ENCODE measurements at regions not wholly inside any gene's neighbourhood (a gene's known extent, or its start where the extent isn't known, plus 50 kb on each side); places are given as distances from the start of the nearest gene placed in this dataset.

DNA sequence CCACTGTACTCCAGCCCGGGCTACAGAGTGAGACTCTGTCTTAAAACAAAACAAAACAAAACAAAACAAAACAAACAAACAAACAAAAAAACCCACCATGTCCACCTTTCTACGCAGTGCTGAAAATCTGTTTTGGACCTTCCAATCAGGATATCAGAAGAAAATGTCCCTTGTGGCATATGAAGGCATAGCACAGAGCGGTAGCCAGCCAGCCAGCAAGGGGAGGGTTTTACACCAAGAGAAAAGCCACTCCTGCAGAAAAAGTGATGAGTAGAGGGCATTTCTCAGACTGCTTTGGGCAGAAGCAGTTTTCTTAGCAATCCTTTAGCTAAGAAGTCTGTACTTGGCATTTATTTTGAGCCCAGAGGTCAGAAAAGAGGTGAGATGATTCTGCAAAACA lies 612.2 kb downstream of the TYW1 start:
- Mint-ChIP-seq H3K36me3 (ENCODE audit: low read depth) (no peaks in the 10 kb centered on the region), H3K27ac (ENCODE audit: unreplicated experiment) (no peak overlapping the region), H3K4me1 (no peaks in the 10 kb centered on the region), H3K4me3 (no peak overlapping the region), H3K9me3 (peaks cover 8% of the 10 kb centered on the region), H3K27me3 (ENCODE audit: low read depth) (no peaks in the 10 kb centered on the region)
- TF ChIP-seq, protein P1, sequence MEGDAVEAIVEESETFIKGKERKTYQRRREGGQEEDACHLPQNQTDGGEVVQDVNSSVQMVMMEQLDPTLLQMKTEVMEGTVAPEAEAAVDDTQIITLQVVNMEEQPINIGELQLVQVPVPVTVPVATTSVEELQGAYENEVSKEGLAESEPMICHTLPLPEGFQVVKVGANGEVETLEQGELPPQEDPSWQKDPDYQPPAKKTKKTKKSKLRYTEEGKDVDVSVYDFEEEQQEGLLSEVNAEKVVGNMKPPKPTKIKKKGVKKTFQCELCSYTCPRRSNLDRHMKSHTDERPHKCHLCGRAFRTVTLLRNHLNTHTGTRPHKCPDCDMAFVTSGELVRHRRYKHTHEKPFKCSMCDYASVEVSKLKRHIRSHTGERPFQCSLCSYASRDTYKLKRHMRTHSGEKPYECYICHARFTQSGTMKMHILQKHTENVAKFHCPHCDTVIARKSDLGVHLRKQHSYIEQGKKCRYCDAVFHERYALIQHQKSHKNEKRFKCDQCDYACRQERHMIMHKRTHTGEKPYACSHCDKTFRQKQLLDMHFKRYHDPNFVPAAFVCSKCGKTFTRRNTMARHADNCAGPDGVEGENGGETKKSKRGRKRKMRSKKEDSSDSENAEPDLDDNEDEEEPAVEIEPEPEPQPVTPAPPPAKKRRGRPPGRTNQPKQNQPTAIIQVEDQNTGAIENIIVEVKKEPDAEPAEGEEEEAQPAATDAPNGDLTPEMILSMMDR (conservative IDR thresholded peaks at IDR 0.05), result peak; percentile 29
- DNase-seq (ENCODE audit: low read depth, low spot score), result no peak

DNA sequence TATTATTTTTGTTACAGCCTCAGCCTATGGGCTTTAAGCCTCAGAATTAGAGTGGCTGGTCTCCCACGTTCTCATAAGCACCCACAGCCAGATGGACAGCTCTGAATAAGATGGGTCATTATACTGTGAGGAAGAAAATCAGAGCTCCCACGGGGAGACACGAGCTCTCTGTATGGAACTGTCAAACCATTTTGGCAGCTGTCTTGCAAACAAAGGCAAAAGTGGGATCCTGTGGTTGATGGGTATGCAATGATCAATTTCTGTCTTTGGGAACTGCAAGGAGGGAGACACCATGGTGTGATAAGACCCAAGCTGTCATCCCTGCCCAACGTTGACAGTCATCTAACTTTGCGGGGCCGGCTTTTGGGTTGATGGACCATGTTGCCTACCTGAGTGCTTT lies 614.3 kb downstream of the TYW1 start:
- Mint-ChIP-seq H3K27ac (ENCODE audit: unreplicated experiment) (no peak overlapping the region), H3K36me3 (ENCODE audit: low read depth) (no peaks in the 10 kb centered on the region), H3K4me1 (no peaks in the 10 kb centered on the region), H3K4me3 (no peak overlapping the region), H3K9me3 (no peaks in the 10 kb centered on the region), H3K27me3 (ENCODE audit: low read depth) (no peaks in the 10 kb centered on the region)
- TF ChIP-seq, protein P1 (conservative IDR thresholded peaks at IDR 0.05), result no peak
- DNase-seq (ENCODE audit: low read depth, low spot score), result no peak

DNA sequence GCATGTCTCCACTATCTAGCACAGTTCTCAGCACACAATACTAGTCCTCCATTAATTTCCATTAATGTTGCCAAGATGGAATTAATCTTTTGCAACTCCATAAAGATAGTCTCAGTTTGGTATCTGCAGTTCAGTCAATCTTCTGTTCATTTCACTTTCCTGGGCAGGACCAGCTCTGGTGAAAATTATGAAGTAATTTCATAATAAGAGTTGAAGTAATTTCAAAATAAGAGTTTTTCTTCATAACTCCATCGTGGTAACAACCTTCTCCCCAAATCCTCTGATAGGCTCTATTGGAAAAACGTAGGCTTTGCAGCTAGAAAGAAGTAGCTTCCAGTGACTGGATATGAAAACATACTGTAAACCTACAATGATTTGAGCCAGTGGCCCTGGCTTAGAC lies 618.2 kb downstream of the TYW1 start:
- H3K27ac Mint-ChIP-seq (ENCODE audit: unreplicated experiment), result no peak overlapping the region

DNA sequence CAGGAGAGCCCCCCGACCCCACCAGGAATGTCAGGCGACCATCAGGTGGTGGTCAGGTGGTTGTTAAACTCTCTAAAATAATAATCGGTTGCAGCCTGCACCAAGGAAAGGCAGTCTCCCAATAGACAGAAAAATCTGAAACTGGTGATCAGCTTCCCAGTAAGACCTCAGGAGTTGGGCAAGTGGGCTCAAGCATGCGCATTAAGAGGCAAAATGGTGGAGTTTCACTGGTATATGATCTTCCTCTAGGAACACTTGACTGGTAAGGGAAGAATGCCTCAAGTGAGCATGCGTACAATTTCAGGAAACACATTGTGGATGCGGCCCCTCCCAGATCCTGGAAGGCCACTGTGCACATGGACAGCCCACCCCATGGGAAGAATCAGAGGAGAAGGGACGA lies 619.9 kb downstream of the TYW1 start:
- TF ChIP-seq, protein P1 (conservative IDR thresholded peaks at IDR 0.05), result no peak
- no peak overlapping the region for H3K27ac Mint-ChIP-seq (ENCODE audit: unreplicated experiment)
- H3K36me3 Mint-ChIP-seq (ENCODE audit: low read depth), result no peaks in the 10 kb centered on the region
- H3K27me3 Mint-ChIP-seq (ENCODE audit: low read depth), result peaks cover 15% of the 10 kb centered on the region
- H3K4me3 Mint-ChIP-seq, result no peak overlapping the region
- no peaks in the 10 kb centered on the region for H3K9me3 Mint-ChIP-seq
- no peak for DNase-seq (ENCODE audit: low read depth, low spot score)
- H3K4me1 Mint-ChIP-seq, result peaks cover 3% of the 10 kb centered on the region

More for the DNA sequence above, 618.2 kb downstream of the TYW1 start:
- Mint-ChIP-seq H3K27me3 (ENCODE audit: low read depth) (peaks cover 10% of the 10 kb centered on the region), H3K4me1 (peaks cover 3% of the 10 kb centered on the region), H3K4me3 (no peak overlapping the region), H3K9me3 (no peaks in the 10 kb centered on the region), H3K36me3 (ENCODE audit: low read depth) (no peaks in the 10 kb centered on the region)
- TF ChIP-seq, protein P1 (conservative IDR thresholded peaks at IDR 0.05), result no peak
- no peak for DNase-seq (ENCODE audit: low read depth, low spot score)

DNA sequence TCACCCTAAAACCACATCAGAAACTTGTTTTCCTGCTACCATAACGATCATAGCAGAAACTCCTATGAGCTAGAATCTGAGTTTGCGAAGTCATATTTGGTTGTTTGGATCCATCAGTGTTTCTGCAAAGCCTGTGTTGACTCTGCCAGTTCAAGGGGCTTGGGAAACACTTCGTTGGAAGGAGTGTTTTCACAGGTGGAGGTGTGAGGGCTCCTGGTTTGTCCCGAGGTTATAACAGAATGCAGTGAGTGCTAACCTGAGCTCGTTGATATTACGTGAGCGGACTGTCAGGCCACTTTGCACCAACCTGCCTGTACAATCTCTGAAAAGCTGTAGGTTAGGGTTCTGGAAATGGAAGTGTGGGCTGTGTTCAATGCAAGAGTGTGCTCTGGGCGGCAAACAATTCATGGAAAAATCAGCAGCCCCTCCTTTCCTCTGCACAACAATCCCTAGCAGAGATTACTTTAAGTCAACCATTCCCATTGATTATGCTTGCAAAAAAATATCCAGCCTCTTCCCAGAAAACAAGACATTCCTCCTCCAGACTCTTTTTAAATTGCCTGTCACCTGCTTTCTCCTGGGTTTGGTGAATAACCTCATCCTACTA lies 622.0 kb downstream of the TYW1 start:
- H3K4me3 Mint-ChIP-seq, result no peak overlapping the region
- H3K4me1 Mint-ChIP-seq, result peaks cover 3% of the 10 kb centered on the region
- peaks cover 31% of the 10 kb centered on the region for H3K27me3 Mint-ChIP-seq (ENCODE audit: low read depth)
- TF ChIP-seq, protein P1 (conservative IDR thresholded peaks at IDR 0.05), result no peak
- no peaks in the 10 kb centered on the region for H3K36me3 Mint-ChIP-seq (ENCODE audit: low read depth)
- no peaks in the 10 kb centered on the region for H3K9me3 Mint-ChIP-seq
- DNase-seq (ENCODE audit: low read depth, low spot score), result no peak
- H3K27ac Mint-ChIP-seq (ENCODE audit: unreplicated experiment), result no peak overlapping the region
